Non-pigmented ciliary epithelial cell (primary cell): ENCODE measurements at regions not wholly inside any gene's neighbourhood (a gene's known extent, or its start where the extent isn't known, plus 50 kb on each side); places are given as distances from the start of the nearest gene placed in this dataset.
A peak's percentile ranks its signal among the peaks of the same experiment; 100 is the strongest.

Experiments used
- DNase-seq: peaks from one replicate; pipeline ENCODE4 v3.0.0-alpha.2; 2010; ENCODE audit warnings: low read depth

GRCh38 chr2:60657673-60658072, 98.4 kb upstream of the PAPOLG start:
- no peak for DNase-seq

- DNase-seq = no peak
Measured at GRCh38 chr2:60659026-60659425, 97.0 kb upstream of the PAPOLG start.

- no peak for DNase-seq
Measured at GRCh38 chr2:60661073-60661738, 94.9 kb upstream of the PAPOLG start.

- no peak for DNase-seq
Measured at GRCh38 chr2:60662781-60663180, 93.3 kb upstream of the PAPOLG start.

GRCh38 chr2:60671966-60672365, 84.1 kb upstream of the PAPOLG start:
- DNase-seq = no peak

GRCh38 chr2:60674524-60675165, 81.4 kb upstream of the PAPOLG start:
- DNase-seq = peak; percentile 14

GRCh38 chr2:60675301-60675700, 80.8 kb upstream of the PAPOLG start:
- no peak for DNase-seq

- DNase-seq = no peak
Measured at GRCh38 chr2:60676706-60677330, 79.2 kb upstream of the PAPOLG start.

- DNase-seq = no peak
Measured at GRCh38 chr2:60677356-60677755, 78.7 kb upstream of the PAPOLG start.

- no peak for DNase-seq
Measured at GRCh38 chr2:60678551-60678950, 77.5 kb upstream of the PAPOLG start.

GRCh38 chr2:60679036-60679780, 76.9 kb upstream of the PAPOLG start:
- no peak for DNase-seq

- no peak for DNase-seq
Measured at GRCh38 chr2:60693551-60693950, 62.5 kb upstream of the PAPOLG start.

- DNase-seq = no peak
Measured at GRCh38 chr2:60695793-60696192, 60.3 kb upstream of the PAPOLG start.

GRCh38 chr2:60699617-60700016, 56.5 kb upstream of the PAPOLG start:
- no peak for DNase-seq

- DNase-seq = no peak
Measured at GRCh38 chr2:60706021-60706420, 50.0 kb upstream of the PAPOLG start.
